Esophagus squamous epithelium (tissue), 5 donors: ENCODE measurements at regions not wholly inside any gene's neighbourhood (a gene's known extent, or its start where the extent isn't known, plus 50 kb on each side); places are given as distances from the start of the nearest gene placed in this dataset.

Experiments
- DNase-seq: peaks from one replicate; lab custom pipeline; 2025; lab: John Stamatoyannopoulos, UW
- H3K27ac ChIP-seq, 4 donors: fragments of 200-600 bp; sonication (generic); one replicate each; pipeline ENCODE4 v1.5.1; 2016 to 2019; ENCODE audit warnings: mild to moderate bottlenecking in 1 of 4
- H3K27me3 ChIP-seq, 4 donors: fragments of 200-600 bp; sonication (generic); 1 replicate in 3 of 4; 2 replicates in 1 of 4; pipeline versions ENCODE4 v1.5.1 to v1.6.0; 2017 to 2021; ENCODE audit warnings: antibody characterized with exemption in 1 of 4
- H3K36me3 ChIP-seq, 3 donors: fragments of 200-600 bp; sonication (generic); one replicate each; pipeline ENCODE4 v1.5.1; 2016 to 2019
- H3K4me1 ChIP-seq, 3 donors: fragments of 200-600 bp; sonication (generic); one replicate each; pipeline ENCODE4 v1.5.1; 2017 to 2019
- H3K4me3 ChIP-seq, 4 donors: fragments of 200-600 bp; sonication (generic); 1 replicate in 3 of 4; 2 replicates in 1 of 4; pipeline ENCODE4 v1.5.1; 2016 to 2019; ENCODE audit warnings: mild to moderate bottlenecking in 2 of 4, moderate library complexity in 1 of 4
- H3K9me3 ChIP-seq, 3 donors: fragments of 200-600 bp; sonication (generic); one replicate each; pipeline ENCODE4 v1.5.1; 2016 to 2019
- CTCF ChIP-seq, 6 experiments: fragments of 450-650 bp in 4 of 6; fragments of 200-600 bp in 2 of 6; sonication (generic) in 2 of 6; IDR thresholded peaks; one replicate each; pipeline ENCODE4 v1.5.1; 2016 to 2019; ENCODE audit warnings: antibody characterized with exemption in 6 of 6, mild to moderate bottlenecking in 4 of 6, moderate library complexity in 4 of 6
- POLR2A ChIP-seq, 4 donors: fragments of 450-650 bp; IDR thresholded peaks; one replicate each; pipeline ENCODE4 v1.6.1; 2017; ENCODE audit warnings: antibody characterized with exemption in 4 of 4, mild to moderate bottlenecking in 4 of 4, moderate library complexity in 3 of 4
- WGBS, 2 donors: methylation state at CpG; one replicate each; pipeline ENCODE4 v1.1.5; 2018; 5-methylcytosine and 5-hydroxymethylcytosine counted together
- intact Hi-C: fragments of 100-400 bp; cut with DNase I; formaldehyde crosslinking; loops from one replicate; pipeline ENCODE4 v1.15.0; 2022
- donor health status: DM: yes; HTN: yes; CAD: no.

- Histone ChIP-seq H3K4me1 (no peaks in the 10 kb centered on the region), H3K4me3 (no peak overlapping the region), H3K27me3 (no peaks in the 10 kb centered on the region), H3K9me3 (no peaks in the 10 kb centered on the region), H3K27ac (no peak overlapping the region), H3K36me3 (no peaks in the 10 kb centered on the region)
- intact Hi-C loops: no loop called here
- no peak for DNase-seq
- TF ChIP-seq CTCF (IDR thresholded peaks at IDR 0.05) (no peak), POLR2A (IDR thresholded peaks at IDR 0.05) (no peak)
These were observed 142.8 kb upstream of the TNPO1 start for GRCh38 chr5:72673623-72674022.

GRCh38 chr5:72673180-72673579, 143.3 kb upstream of the TNPO1 start:
- Histone ChIP-seq H3K27me3 (no peaks in the 10 kb centered on the region), H3K36me3 (no peaks in the 10 kb centered on the region), H3K27ac (no peak overlapping the region), H3K4me1 (no peaks in the 10 kb centered on the region), H3K9me3 (no peaks in the 10 kb centered on the region), H3K4me3 (no peak overlapping the region)
- intact Hi-C loops: no loop called here
- no peak for DNase-seq
- TF ChIP-seq POLR2A (IDR thresholded peaks at IDR 0.05) (no peak), CTCF (IDR thresholded peaks at IDR 0.05) (no peak)

- no peak for DNase-seq
- Histone ChIP-seq H3K27ac (no peak overlapping the region), H3K4me1 (no peaks in the 10 kb centered on the region), H3K9me3 (no peaks in the 10 kb centered on the region), H3K27me3 (peaks cover 0 to 6% (median 0%) of the 10 kb centered on the region in 4 donors), H3K4me3 (no peak overlapping the region), H3K36me3 (no peaks in the 10 kb centered on the region)
- intact Hi-C loops: no loop called here
- 50 to 61% methylated on average over 1 of the region's 1 CpG for WGBS, 2 donors
- TF ChIP-seq CTCF (IDR thresholded peaks at IDR 0.05) (no peak), POLR2A (IDR thresholded peaks at IDR 0.05) (no peak)
These were observed 148.8 kb upstream of the TNPO1 start for GRCh38 chr5:72667708-72668107.

- intact Hi-C loops: no loop called here
- Histone ChIP-seq H3K27me3 (peaks cover 0 to 7% (median 0%) of the 10 kb centered on the region in 4 donors), H3K4me1 (no peaks in the 10 kb centered on the region), H3K4me3 (no peak overlapping the region), H3K9me3 (no peaks in the 10 kb centered on the region), H3K27ac (no peak overlapping the region), H3K36me3 (no peaks in the 10 kb centered on the region)
- 76 to 80% methylated on average over 6 to 7 of the region's 7 CpGs for WGBS, 2 donors
- TF ChIP-seq CTCF (IDR thresholded peaks at IDR 0.05) (no peak), POLR2A (IDR thresholded peaks at IDR 0.05) (no peak)
- no peak for DNase-seq
These were observed 153.5 kb upstream of the TNPO1 start for GRCh38 chr5:72662936-72663335.

GRCh38 chr5:72662305-72662704, 154.2 kb upstream of the TNPO1 start:
- no peak for DNase-seq
- Histone ChIP-seq H3K27ac (no peak overlapping the region), H3K27me3 (peaks cover 0 to 7% (median 0%) of the 10 kb centered on the region in 4 donors), H3K4me1 (no peaks in the 10 kb centered on the region), H3K4me3 (no peak overlapping the region), H3K36me3 (no peaks in the 10 kb centered on the region), H3K9me3 (no peaks in the 10 kb centered on the region)
- 52 to 75% methylated on average over 3 of the region's 3 CpGs for WGBS, 2 donors
- intact Hi-C loops: no loop called here
- TF ChIP-seq POLR2A (IDR thresholded peaks at IDR 0.05) (no peak), CTCF (IDR thresholded peaks at IDR 0.05) (no peak)
